Mucosa of descending colon (tissue), 3 donors: ENCODE measurements at regions not wholly inside any gene's neighbourhood (a gene's known extent, or its start where the extent isn't known, plus 50 kb on each side); places are given as distances from the start of the nearest gene placed in this dataset.
A peak's percentile ranks its signal among the peaks of the same experiment; 100 is the strongest.

Experiments used
- ATAC-seq: fragments of 200-7000 bp; cut with Tn5 transposase; one replicate; pipeline ENCODE4 v1.9.1; 2020; ENCODE audit warnings: mild to moderate bottlenecking, moderate library complexity
- DNase-seq, 3 donors: peaks; one replicate each; pipeline ENCODE4 v3.0.0-alpha.2; 2020
- H3K36me3 ChIP-seq: fragments of 200-600 bp; one replicate; pipeline ENCODE4 v1.8.0; 2021; ENCODE audit warnings: low read depth, mild to moderate bottlenecking
- H3K4me1 ChIP-seq: fragments of 200-600 bp; one replicate; pipeline ENCODE4 v1.8.0; 2021; ENCODE audit warnings: low read depth, mild to moderate bottlenecking
- H3K4me3 ChIP-seq: fragments of 200-600 bp; one replicate; pipeline ENCODE4 v1.8.0; 2021; ENCODE audit warnings: mild to moderate bottlenecking
- H3K9me3 ChIP-seq: fragments of 200-600 bp; one replicate; pipeline ENCODE4 v1.8.0; 2021; ENCODE audit warnings: mild to moderate bottlenecking
- CTCF ChIP-seq: fragments of 200-600 bp; IDR thresholded peaks from one replicate; pipeline ENCODE4 v1.8.0; 2022; ENCODE audit warnings: antibody characterized with exemption, mild to moderate bottlenecking
- intact Hi-C, 2 donors: fragments of 100-400 bp; cut with DNase I in 1 of 2; cut with micrococcal nuclease in 1 of 2; formaldehyde crosslinking; loops; one replicate each; pipeline versions ENCODE4 v1.11.0 to v1.11.1; 2022; cut with DNase I, micrococcal nuclease
- donor health status: DM: no; HTN: no; CAD: no; lungs with moderate emphysema.
- donor health status: DM: no; HTN: no; CAD: no.
- donor health status: DM: no; HTN: yes; CAD: no.

GRCh38 chr6:1059596-1059995 lies 252.3 kb upstream of the FOXQ1 start:
- TF ChIP-seq CTCF = no peak
- ATAC-seq (no peak), DNase-seq (no peak)
- no peaks in the 10 kb centered on the region for H3K9me3 ChIP-seq
- no peaks in the 10 kb centered on the region for H3K4me1 ChIP-seq
- H3K36me3 ChIP-seq = no peaks in the 10 kb centered on the region
- no peak overlapping the region for H3K4me3 ChIP-seq
- intact Hi-C loops = no loop called here

- TF ChIP-seq CTCF = no peak
- Histone ChIP-seq H3K9me3 (no peaks in the 10 kb centered on the region), H3K36me3 (no peaks in the 10 kb centered on the region), H3K4me1 (no peaks in the 10 kb centered on the region), H3K4me3 (no peak overlapping the region)
- intact Hi-C loops = no loop called here
- no peak for ATAC-seq
- no peak for DNase-seq
Observed at GRCh38 chr6:1057490-1058135, 254.3 kb upstream of the FOXQ1 start.

GRCh38 chr6:1055015-1055921 lies 256.6 kb upstream of the FOXQ1 start:
- no peaks in the 10 kb centered on the region for H3K36me3 ChIP-seq
- H3K9me3 ChIP-seq = no peaks in the 10 kb centered on the region
- ATAC-seq = peak; percentile 53
- intact Hi-C loops = no loop called here
- no peak for TF ChIP-seq CTCF
- no peak for DNase-seq
- no peak overlapping the region for H3K4me3 ChIP-seq
- H3K4me1 ChIP-seq = no peaks in the 10 kb centered on the region

GRCh38 chr6:1054653-1055014 lies 257.3 kb upstream of the FOXQ1 start:
- Histone ChIP-seq H3K4me3 (no peak overlapping the region), H3K4me1 (no peaks in the 10 kb centered on the region), H3K9me3 (no peaks in the 10 kb centered on the region), H3K36me3 (no peaks in the 10 kb centered on the region)
- intact Hi-C loops = no loop called here
- ATAC-seq (no peak), DNase-seq (no peak)
- no peak for TF ChIP-seq CTCF

- Histone ChIP-seq H3K4me1 (no peaks in the 10 kb centered on the region), H3K36me3 (no peaks in the 10 kb centered on the region), H3K9me3 (no peaks in the 10 kb centered on the region), H3K4me3 (no peak overlapping the region)
- intact Hi-C loops = no loop called here
- TF ChIP-seq CTCF = no peak
- no peak for DNase-seq
- ATAC-seq = peak; percentile 26
Observed at GRCh38 chr6:1053586-1053985, 258.3 kb upstream of the FOXQ1 start.
